CD4-positive, alpha-beta T cell treated with Interleukin-17A for 4 hours (primary cell): ENCODE measurements at regions not wholly inside any gene's neighbourhood (a gene's known extent, or its start where the extent isn't known, plus 50 kb on each side); places are given as distances from the start of the nearest gene placed in this dataset.

Experiments
- DNase-seq: peaks from one replicate; pipeline ENCODE4 v3.0.0-alpha.2; 2020; ENCODE audit warnings: mixed read lengths

- DNase-seq, result no peak
Observed at GRCh38 chr14:98218218-98218617, 1053.8 kb downstream of the BCL11B start.

GRCh38 chr14:98219638-98220037 is 1052.4 kb downstream of the BCL11B start:
- DNase-seq, result no peak

GRCh38 chr14:98223106-98223505 is 1048.9 kb downstream of the BCL11B start:
- no peak for DNase-seq

GRCh38 chr14:98223710-98224109 is 1048.3 kb downstream of the BCL11B start:
- DNase-seq, result peak; percentile 72

- DNase-seq, result no peak
Observed at GRCh38 chr14:98226411-98226810, 1045.6 kb downstream of the BCL11B start.

GRCh38 chr14:98227000-98227726 is 1044.8 kb downstream of the BCL11B start:
- DNase-seq, result peak; percentile 51

- DNase-seq, result no peak
Observed at GRCh38 chr14:98227727-98228111, 1044.3 kb downstream of the BCL11B start.

GRCh38 chr14:98229656-98230366 is 1042.2 kb downstream of the BCL11B start:
- peak; percentile 77 for DNase-seq

GRCh38 chr14:98230411-98230810 is 1041.6 kb downstream of the BCL11B start:
- DNase-seq, result no peak

GRCh38 chr14:98231210-98231609 is 1040.8 kb downstream of the BCL11B start:
- DNase-seq, result no peak

- DNase-seq, result no peak
Observed at GRCh38 chr14:98233656-98234055, 1038.3 kb downstream of the BCL11B start.

GRCh38 chr14:98234208-98234607 is 1037.8 kb downstream of the BCL11B start:
- no peak for DNase-seq

GRCh38 chr14:98236314-98236713 is 1035.7 kb downstream of the BCL11B start:
- DNase-seq, result no peak

- peak; percentile 41 for DNase-seq
Observed at GRCh38 chr14:98237939-98238338, 1034.1 kb downstream of the BCL11B start.

- DNase-seq, result no peak
Observed at GRCh38 chr14:98240376-98240775, 1031.6 kb downstream of the BCL11B start.

GRCh38 chr14:98242903-98243302 is 1029.1 kb downstream of the BCL11B start:
- no peak for DNase-seq

- no peak for DNase-seq
Observed at GRCh38 chr14:98243332-98243731, 1028.7 kb downstream of the BCL11B start.

GRCh38 chr14:98244162-98244948 is 1027.6 kb downstream of the BCL11B start:
- DNase-seq, result no peak

- DNase-seq, result no peak
Observed at GRCh38 chr14:98244966-98245569, 1026.9 kb downstream of the BCL11B start.

- no peak for DNase-seq
Observed at GRCh38 chr14:98249057-98249456, 1022.9 kb downstream of the BCL11B start.

GRCh38 chr14:98249476-98249875 is 1022.5 kb downstream of the BCL11B start:
- DNase-seq, result no peak

- no peak for DNase-seq
Observed at GRCh38 chr14:98252820-98253219, 1019.2 kb downstream of the BCL11B start.

GRCh38 chr14:98259881-98260280 is 1012.1 kb downstream of the BCL11B start:
- no peak for DNase-seq
